DND-41 (cell line): ENCODE measurements at regions not wholly inside any gene's neighbourhood (a gene's known extent, or its start where the extent isn't known, plus 50 kb on each side); places are given as distances from the start of the nearest gene placed in this dataset.

Source experiments
- ATAC-seq: fragments of 200-7000 bp; cut with Tn5 transposase; 3 replicates; pipeline ENCODE4 v1.9.1; 2021; ENCODE audit warnings: low read depth; ENCODE audit not compliant: insufficient read depth
- DNase-seq: peaks from one replicate; pipeline ENCODE4 v3.0.0-alpha.2; 2020
- H2AFZ ChIP-seq: 2 replicates; pipeline ENCODE4 v1.6.0; 2012; ENCODE audit warnings: low read depth, low read length
- H3K27ac ChIP-seq: 2 replicates; pipeline ENCODE4 v1.5.1; 2012; ENCODE audit warnings: low read length, inconsistent platforms
- H3K27me3 ChIP-seq: fragments of 200-600 bp; sonication (generic); 2 replicates; pipeline ENCODE4 v1.6.0; 2012; ENCODE audit warnings: low read length, mild to moderate bottlenecking, inconsistent platforms; ENCODE audit not compliant: insufficient read depth, poor library complexity
- H3K36me3 ChIP-seq: 2 replicates; pipeline ENCODE4 v1.5.1; 2012; ENCODE audit warnings: low read length, inconsistent platforms; ENCODE audit not compliant: insufficient read depth
- H3K4me1 ChIP-seq: 2 replicates; pipeline ENCODE4 v1.5.1; 2012; ENCODE audit warnings: mild to moderate bottlenecking, low read length; ENCODE audit not compliant: insufficient read depth
- H3K4me2 ChIP-seq: 2 replicates; pipeline ENCODE4 v1.6.0; 2012; ENCODE audit warnings: mild to moderate bottlenecking, moderate library complexity, low read length, inconsistent platforms; ENCODE audit not compliant: insufficient read depth
- H3K4me3 ChIP-seq, 2 experiments: fragments of 200-600 bp in 1 of 2; shearing (Covaris generic) in 1 of 2; 2 replicates each; pipeline ENCODE4 v1.5.1; 2012 to 2016; ENCODE audit warnings: inconsistent platforms in 2 of 2, low read length in 2 of 2, mild to moderate bottlenecking in 2 of 2, low read depth in 1 of 2, moderate library complexity in 1 of 2
- H3K79me2 ChIP-seq: 2 replicates; pipeline ENCODE4 v1.6.0; 2012; ENCODE audit warnings: low read length, inconsistent platforms; ENCODE audit not compliant: insufficient read depth
- H3K9ac ChIP-seq: 2 replicates; pipeline ENCODE4 v1.6.0; 2012; ENCODE audit warnings: low read depth, mild to moderate bottlenecking, inconsistent platforms, low read length, moderate library complexity
- H3K9me3 ChIP-seq: 2 replicates; pipeline ENCODE4 v1.5.1; 2012; ENCODE audit warnings: low read length, moderate library complexity, mild to moderate bottlenecking, inconsistent platforms; ENCODE audit not compliant: insufficient read depth, severe bottlenecking
- H4K20me1 ChIP-seq: 2 replicates; pipeline ENCODE4 v1.6.0; 2012; ENCODE audit warnings: low read length; ENCODE audit not compliant: insufficient read depth
- EZH2 ChIP-seq: IDR thresholded peaks from 3 replicates; pipeline ENCODE4 v1.6.1; 2012; ENCODE audit warnings: borderline replicate concordance, low read depth, mild to moderate bottlenecking, moderate library complexity, low read length, inconsistent platforms; ENCODE audit not compliant: severe bottlenecking
- TF ChIP-seq, protein P1 (sequence below): IDR thresholded peaks from 2 replicates; pipeline ENCODE4 v1.5.1; 2012; ENCODE audit warnings: borderline replicate concordance, low read length, moderate library complexity, mild to moderate bottlenecking; ENCODE audit not compliant: poor library complexity, severe bottlenecking; ENCODE audit errors: extremely low read depth

GRCh38 chrX:35276115-35276514, 333.5 kb downstream of the FAM47B start:
- no peaks in the 10 kb centered on the region for H3K9me3 ChIP-seq
- H3K27me3 ChIP-seq: no peaks in the 10 kb centered on the region
- ATAC-seq (no peak), DNase-seq (no peak)
- no peak overlapping the region for H3K9ac ChIP-seq
- H3K79me2 ChIP-seq: no peaks in the 10 kb centered on the region
- no peak overlapping the region for H3K4me3 ChIP-seq
- H2AFZ ChIP-seq: no peak overlapping the region
- H3K36me3 ChIP-seq: no peaks in the 10 kb centered on the region
- no peak for TF ChIP-seq EZH2
- TF ChIP-seq, protein P1, sequence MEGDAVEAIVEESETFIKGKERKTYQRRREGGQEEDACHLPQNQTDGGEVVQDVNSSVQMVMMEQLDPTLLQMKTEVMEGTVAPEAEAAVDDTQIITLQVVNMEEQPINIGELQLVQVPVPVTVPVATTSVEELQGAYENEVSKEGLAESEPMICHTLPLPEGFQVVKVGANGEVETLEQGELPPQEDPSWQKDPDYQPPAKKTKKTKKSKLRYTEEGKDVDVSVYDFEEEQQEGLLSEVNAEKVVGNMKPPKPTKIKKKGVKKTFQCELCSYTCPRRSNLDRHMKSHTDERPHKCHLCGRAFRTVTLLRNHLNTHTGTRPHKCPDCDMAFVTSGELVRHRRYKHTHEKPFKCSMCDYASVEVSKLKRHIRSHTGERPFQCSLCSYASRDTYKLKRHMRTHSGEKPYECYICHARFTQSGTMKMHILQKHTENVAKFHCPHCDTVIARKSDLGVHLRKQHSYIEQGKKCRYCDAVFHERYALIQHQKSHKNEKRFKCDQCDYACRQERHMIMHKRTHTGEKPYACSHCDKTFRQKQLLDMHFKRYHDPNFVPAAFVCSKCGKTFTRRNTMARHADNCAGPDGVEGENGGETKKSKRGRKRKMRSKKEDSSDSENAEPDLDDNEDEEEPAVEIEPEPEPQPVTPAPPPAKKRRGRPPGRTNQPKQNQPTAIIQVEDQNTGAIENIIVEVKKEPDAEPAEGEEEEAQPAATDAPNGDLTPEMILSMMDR: no peak
- no peak overlapping the region for H3K27ac ChIP-seq
- H3K4me2 ChIP-seq: no peak overlapping the region
- no peaks in the 10 kb centered on the region for H3K4me1 ChIP-seq
- no peaks in the 10 kb centered on the region for H4K20me1 ChIP-seq

- Histone ChIP-seq H3K9me3 (no peaks in the 10 kb centered on the region), H3K27me3 (no peaks in the 10 kb centered on the region), H2AFZ (no peak overlapping the region), H3K79me2 (no peaks in the 10 kb centered on the region), H3K27ac (no peak overlapping the region), H3K36me3 (no peaks in the 10 kb centered on the region), H3K4me3 (no peak overlapping the region), H3K4me2 (no peak overlapping the region), H3K9ac (no peak overlapping the region), H4K20me1 (no peaks in the 10 kb centered on the region), H3K4me1 (no peaks in the 10 kb centered on the region)
- DNase-seq (no peak), ATAC-seq (no peak)
- TF ChIP-seq, protein P1: no peak
- no peak for TF ChIP-seq EZH2
Observed at GRCh38 chrX:35285289-35285962, 342.8 kb downstream of the FAM47B start.

GRCh38 chrX:35288657-35289056, 346.1 kb downstream of the FAM47B start:
- no peak for ATAC-seq
- no peaks in the 10 kb centered on the region for H3K27me3 ChIP-seq
- no peak overlapping the region for H2AFZ ChIP-seq
- H3K9me3 ChIP-seq: no peaks in the 10 kb centered on the region
- no peak overlapping the region for H3K4me3 ChIP-seq
- H3K4me1 ChIP-seq: no peaks in the 10 kb centered on the region
- H3K27ac ChIP-seq: no peak overlapping the region
- H3K79me2 ChIP-seq: no peaks in the 10 kb centered on the region
- TF ChIP-seq, protein P1: no peak
- no peak for TF ChIP-seq EZH2
- DNase-seq: no peak
- H4K20me1 ChIP-seq: no peaks in the 10 kb centered on the region
- H3K4me2 ChIP-seq: no peak overlapping the region
- no peaks in the 10 kb centered on the region for H3K36me3 ChIP-seq
- H3K9ac ChIP-seq: no peak overlapping the region
